SKM-1 treated with dmso at 0.1 percent for 144 hours (cell line): ENCODE measurements at regions not wholly inside any gene's neighbourhood (a gene's known extent, or its start where the extent isn't known, plus 50 kb on each side); places are given as distances from the start of the nearest gene placed in this dataset.
"Not testable (repeated sequence)": the region's sequence is repeated elsewhere in the genome, so short reads cannot be mapped to it uniquely, and the experiment has no call there.

Experiments used
- DNase-seq: peaks from one replicate; lab custom pipeline; 2025; ENCODE audit not compliant: unreplicated experiment; lab: John Stamatoyannopoulos, UW

DNA sequence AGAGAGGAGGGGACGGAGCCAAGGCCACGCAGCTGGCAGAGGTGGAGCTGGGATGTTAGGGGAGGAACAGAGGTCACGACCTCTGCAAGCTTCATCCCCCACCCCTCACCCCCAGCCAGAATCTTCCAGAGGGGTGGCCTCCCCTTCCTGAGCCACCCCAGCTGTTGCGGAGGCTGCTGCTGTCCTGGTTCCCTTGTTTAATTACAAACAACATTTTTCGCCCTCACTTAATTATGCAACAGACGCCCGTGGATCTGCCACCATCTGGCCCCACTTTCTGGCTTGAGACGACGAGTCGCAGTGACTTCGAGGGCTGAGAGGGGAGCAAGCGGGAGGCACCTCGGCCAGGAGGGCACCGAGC is 153.7 kb upstream of the PTPN1 start:
- DNase-seq: no peak

DNA sequence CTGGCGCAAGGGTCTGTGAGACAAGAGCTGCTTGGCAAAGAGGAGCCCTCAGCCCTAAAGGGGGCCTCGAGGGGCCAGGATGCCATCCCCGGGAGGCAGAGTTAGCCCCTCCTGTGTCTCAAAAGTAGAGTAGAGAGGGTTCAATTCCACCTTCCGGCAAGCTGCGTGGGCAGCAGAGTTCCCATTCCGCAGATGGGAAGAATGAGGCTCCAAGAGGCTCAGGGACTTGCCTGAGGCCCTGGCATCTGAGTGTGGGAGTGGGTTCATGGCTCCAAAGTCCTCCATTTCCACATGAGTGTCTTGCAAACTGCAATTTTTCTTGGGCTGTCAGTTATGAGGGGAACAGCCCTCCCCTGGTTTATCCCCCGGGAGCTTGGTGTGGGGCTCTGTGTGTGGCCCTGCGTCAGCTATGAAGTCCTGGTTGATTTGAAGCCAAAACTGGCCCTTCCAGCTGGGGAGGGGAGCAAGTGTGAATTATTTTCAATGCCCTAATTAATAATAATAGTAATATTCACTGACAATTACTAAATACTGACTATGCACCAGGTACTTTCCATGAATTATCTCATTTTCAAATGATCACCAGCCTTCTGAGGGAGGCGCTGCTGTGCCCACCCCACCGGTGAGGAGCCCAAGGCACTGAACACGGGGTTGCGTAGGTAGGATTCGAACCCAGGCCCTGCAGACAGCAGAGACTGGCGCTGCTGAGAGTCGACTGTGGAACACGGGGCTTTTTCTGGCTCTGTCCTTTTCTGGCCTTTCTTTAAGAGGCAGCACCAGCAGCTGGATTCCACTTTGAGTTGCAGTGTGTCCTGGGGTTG is 153.0 kb upstream of the PTPN1 start:
- no peak for DNase-seq

DNA sequence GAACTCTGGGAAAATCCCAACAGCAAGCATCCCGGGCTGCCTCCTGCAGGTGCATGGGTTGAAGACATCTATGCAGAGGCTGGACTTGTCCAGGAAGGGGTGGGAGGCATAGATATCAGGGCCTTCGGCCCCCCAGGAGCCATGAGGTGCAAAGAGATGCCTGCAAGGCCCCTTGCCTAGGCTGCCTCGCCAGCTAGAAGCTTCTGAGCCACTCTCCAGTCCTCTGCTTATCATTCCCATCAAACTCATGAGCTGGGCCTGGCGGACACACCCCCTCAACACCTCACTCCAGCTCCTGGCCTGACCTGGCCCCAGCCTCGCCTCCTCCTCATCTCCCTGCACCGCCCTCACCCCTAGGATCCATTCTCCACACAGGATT is 152.4 kb upstream of the PTPN1 start:
- no peak for DNase-seq

GRCh38 chr20:50358166-50358565 is 152.0 kb upstream of the PTPN1 start:
- no peak for DNase-seq

DNA sequence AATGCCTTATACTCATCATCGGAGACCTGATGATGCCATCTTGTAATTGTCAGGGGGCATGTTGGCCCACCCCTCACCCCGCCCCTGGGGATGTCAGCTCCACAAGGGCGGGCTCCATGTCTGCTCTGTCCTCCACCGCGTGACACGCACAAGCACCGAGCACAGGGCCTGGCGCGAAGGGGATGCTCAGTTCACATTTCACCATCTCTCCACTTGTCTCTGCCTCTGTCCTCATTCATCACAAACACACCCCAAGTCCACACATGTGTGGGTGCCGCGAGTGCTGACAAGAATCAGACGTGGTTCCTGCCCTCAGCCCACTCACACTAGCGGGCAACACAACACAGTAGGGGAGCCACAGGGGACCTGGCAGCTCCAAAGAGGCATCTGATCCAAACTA is 151.2 kb upstream of the PTPN1 start:
- no peak for DNase-seq

DNA sequence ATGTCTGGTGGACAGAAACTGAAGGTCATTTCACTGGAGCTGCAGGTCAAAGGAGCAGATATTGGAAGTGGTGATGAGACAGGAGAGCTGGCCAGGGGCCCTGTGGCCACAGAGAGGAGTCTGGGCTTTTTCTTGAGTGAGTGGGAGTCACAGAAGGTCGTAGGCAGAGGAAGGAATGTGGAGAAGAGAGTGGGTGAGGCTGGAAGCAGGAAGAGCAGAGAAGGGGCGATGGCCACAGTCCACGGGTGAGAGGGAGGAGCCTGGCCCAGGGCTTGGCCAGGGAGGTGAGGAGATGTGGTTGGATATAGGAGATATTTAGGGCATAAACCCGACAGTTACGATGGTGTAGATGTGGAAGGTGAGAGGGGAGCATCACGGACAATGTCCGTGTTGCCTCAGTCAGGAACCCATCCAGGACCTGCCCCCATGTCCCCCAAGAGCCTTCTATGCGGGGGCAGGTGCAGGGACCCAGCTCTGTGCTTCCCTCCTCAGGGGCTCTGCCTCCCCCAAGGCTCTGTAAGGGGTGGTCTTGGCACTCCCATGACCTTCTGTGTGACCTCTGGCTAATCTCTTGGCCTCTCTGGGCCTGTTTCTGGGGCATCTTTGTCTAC is 150.5 kb upstream of the PTPN1 start:
- no peak for DNase-seq

DNA sequence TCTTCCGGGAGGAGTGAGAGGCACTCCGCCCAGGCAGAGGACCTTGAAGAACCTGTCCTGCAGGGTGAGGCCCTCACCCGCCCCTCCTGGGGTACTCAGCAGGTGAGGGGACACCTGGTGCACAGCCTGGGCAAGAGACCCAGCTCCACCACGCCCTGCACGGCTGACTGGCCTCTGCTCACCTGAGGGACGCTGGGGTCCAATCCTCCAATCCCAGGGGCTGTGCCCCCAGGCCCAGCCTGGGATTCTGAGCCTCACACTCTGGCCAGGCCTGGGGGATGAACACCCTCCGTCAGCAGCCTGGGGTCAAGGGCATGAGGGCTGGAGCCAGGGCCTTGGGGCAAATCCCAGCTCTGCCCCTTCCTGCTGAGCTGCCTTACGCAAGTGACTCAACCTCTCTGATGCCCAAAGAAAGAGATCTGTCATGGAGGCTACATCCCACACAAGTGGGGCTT is 149.9 kb upstream of the PTPN1 start:
- no peak for DNase-seq

DNA sequence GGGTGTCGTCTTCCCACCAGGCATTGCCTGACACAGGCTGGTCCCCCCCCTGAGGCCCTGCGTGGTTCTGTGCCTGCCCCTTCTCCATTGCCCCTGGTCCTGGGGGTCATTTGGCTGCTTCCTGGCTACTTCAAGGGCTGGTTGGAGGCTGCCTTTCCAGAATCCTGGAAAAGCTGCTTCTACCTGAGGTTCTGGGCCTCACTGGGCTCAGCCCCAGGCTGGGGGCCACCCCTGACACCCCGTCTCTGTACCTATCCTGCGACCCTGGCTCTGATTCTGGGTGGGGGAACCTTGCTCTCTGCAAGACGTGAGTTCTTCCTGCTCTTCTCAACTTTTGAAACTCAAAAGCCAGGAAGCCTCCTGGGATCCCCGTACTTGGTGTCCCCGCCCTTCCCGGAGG is 149.3 kb upstream of the PTPN1 start:
- DNase-seq: no peak

DNA sequence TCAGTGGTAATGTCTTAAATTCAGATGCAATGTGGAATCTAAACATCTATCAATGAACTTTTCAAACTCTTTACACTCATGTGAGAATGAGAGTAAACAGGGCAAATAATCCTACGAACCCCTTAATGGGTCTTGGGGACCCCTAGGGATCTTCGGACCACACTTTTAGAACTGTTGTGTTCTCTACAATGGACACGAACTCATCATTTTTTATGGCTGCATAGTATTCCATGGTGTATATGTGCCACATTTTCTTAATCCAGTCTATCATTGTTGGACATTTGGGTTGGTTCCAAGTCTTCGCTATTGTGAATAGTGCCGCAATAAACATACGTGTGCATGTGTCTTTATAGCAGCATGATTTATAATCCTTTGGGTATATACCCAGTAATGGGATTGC is 148.0 kb upstream of the PTPN1 start:
- not testable (repeated sequence) for DNase-seq

GRCh38 chr20:50363027-50363426 is 147.2 kb upstream of the PTPN1 start:
- DNase-seq: no peak

- DNase-seq: no peak
These were observed 146.7 kb upstream of the PTPN1 start for GRCh38 chr20:50363479-50363878.

DNA sequence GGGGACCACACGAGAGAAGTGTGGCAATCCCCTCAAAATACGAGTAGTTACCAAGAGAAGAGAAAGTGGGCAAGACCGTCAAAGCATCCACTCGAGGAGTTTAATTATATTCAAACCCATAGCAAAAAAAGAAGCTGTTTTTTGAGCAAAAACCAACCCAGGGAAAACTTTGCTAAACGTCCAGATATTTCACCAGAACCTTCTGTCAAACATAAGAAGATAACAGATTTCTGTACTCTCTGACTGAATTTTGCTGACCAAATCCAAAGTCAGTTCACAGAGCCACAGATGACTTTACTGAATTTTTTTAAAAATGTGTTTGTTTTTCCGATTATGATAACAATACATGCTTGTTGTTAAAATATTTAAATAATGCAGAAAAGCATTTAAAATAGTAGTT is 145.6 kb upstream of the PTPN1 start:
- DNase-seq: no peak

DNA sequence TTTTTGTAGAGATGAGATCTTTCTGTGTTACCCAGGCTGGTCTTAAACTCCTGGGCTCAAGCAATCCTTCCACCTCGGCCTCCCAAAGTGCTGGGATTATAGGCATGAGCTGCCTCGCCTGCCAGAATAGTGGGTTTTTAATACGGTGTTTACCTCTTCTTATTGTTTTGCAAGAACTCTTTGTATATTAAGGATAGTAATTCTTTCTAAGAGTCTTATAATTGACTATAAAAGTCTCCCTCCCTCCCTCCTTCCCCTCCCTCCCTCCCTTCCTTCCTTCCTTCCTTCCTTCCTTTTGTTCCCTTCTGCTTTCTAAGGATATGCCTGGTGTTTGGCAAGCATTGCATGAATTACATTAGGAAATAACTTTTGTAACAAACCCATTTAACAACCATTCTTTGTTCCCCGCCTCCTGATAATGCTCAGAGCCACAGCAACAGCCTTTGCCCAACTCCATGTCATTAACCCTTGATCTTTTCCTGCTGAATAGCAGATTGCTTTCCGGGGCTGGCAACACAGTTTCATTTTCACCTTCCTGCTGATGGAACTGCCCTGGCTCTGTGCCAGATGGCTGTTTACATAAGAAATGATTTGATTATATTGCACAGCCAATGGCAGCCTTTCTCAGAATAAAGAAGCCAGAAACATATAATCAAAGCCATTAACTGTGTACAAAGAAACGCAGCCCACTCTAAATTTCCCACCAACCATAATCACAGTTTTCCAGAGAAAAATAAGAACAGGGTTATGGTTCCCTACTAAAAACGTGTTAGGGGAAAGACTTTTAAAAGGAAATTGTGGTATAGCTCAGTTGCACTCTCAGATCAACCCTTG is 143.7 kb upstream of the PTPN1 start:
- DNase-seq: no peak

GRCh38 chr20:50367104-50367674 is 143.0 kb upstream of the PTPN1 start:
- DNase-seq: no peak

- DNase-seq: no peak
These were observed 142.3 kb upstream of the PTPN1 start for GRCh38 chr20:50367739-50368375.

- DNase-seq: no peak
These were observed 141.8 kb upstream of the PTPN1 start for GRCh38 chr20:50368386-50368785.

GRCh38 chr20:50368813-50369224 is 141.4 kb upstream of the PTPN1 start:
- no peak for DNase-seq

- DNase-seq: no peak
These were observed 140.8 kb upstream of the PTPN1 start for GRCh38 chr20:50369225-50370035.

DNA sequence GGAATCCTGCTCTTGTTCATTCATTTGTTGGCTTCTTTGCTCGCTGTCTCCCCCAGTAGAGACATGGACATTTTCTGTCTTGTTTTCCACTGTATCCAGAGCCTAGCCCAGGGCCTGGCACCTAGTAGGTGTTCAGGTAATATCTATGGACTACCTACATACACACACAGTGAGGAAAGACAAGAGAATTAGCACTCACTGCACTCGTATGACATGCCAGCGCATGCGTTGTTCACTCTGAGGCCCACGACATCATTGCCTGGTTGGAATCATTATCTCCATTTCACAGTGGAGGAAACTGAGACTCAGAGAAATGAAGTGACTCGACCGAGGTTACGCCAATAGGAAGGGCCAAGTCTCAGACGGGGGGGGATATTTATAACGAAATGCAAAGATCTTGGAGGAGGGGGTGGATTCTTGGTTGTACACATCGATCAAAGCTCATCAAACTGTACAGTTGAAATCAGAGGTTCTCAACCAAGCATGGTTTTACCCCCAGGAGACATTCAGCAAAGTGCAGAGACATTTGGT is 140.1 kb upstream of the PTPN1 start:
- no peak for DNase-seq
